Tibial artery (tissue), 4 donors: ENCODE measurements at regions not wholly inside any gene's neighbourhood (a gene's known extent, or its start where the extent isn't known, plus 50 kb on each side); places are given as distances from the start of the nearest gene placed in this dataset.

Experiments used
- DNase-seq, 2 donors: peaks; one replicate each; pipeline ENCODE4 v3.0.0-alpha.2; 2019
- H3K27ac ChIP-seq, 2 donors: fragments of 200-600 bp; sonication (generic) in 1 of 2; 1 replicate in 1 of 2; 2 replicates in 1 of 2; pipeline ENCODE4 v1.5.1; 2018 to 2019; ENCODE audit warnings: mild to moderate bottlenecking in 1 of 2
- H3K27me3 ChIP-seq, 2 donors: fragments of 200-600 bp; sonication (generic) in 1 of 2; one replicate each; pipeline versions ENCODE4 v1.5.1 to v1.6.0; 2016 to 2019
- H3K36me3 ChIP-seq, 3 donors: fragments of 200-600 bp; sonication (generic) in 2 of 3; one replicate each; pipeline ENCODE4 v1.5.1; 2016 to 2019; ENCODE audit warnings: mild to moderate bottlenecking in 2 of 3
- H3K4me1 ChIP-seq, 4 donors: fragments of 200-600 bp; sonication (generic) in 2 of 4; 1 replicate in 3 of 4; 2 replicates in 1 of 4; pipeline ENCODE4 v1.5.1; 2016 to 2019
- H3K4me3 ChIP-seq, 2 donors: fragments of 200-600 bp; sonication (generic) in 1 of 2; 1 replicate in 1 of 2; 2 replicates in 1 of 2; pipeline ENCODE4 v1.5.1; 2018 to 2019; ENCODE audit warnings: mild to moderate bottlenecking in 2 of 2
- H3K9me3 ChIP-seq, 3 donors: fragments of 200-600 bp; sonication (generic) in 1 of 3; one replicate each; pipeline ENCODE4 v1.5.1; 2016 to 2019
- CTCF ChIP-seq, 2 experiments: fragments of 200-600 bp in 1 of 2; fragments of 450-650 bp in 1 of 2; IDR thresholded peaks; one replicate each; pipeline ENCODE4 v1.5.1; 2017 to 2019; ENCODE audit warnings: antibody characterized with exemption in 2 of 2, mild to moderate bottlenecking in 1 of 2, moderate library complexity in 1 of 2
- intact Hi-C: fragments of 100-400 bp; cut with DNase I; formaldehyde crosslinking; loops from one replicate; pipeline ENCODE4 v1.15.0; 2023; ENCODE audit warnings: low total_unique reads

DNA sequence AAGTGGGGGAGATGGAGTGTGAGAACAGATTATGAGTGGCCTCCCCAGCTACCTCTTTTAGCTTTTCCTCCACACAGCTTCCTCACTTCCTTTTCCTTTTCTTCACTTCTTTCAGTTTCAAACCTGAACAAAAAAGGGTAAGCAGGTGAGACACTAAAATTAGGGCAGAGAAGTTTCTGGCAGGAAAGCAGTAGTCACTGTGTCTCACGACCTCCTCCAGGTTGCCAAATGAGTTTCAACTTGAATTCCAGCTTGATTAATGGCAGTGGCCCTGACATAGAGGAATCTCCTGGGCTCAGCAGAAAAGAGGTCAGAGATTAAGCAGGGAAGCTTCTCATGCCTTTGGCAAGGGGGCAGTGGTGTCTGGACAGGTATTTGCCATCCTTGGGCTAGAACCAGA, 63.7 kb upstream of the SPINK5 start:
- no peaks in the 10 kb centered on the region for H3K4me1 ChIP-seq
- no peak for TF ChIP-seq CTCF (IDR thresholded peaks at IDR 0.05)
- no peaks in the 10 kb centered on the region for H3K36me3 ChIP-seq
- H3K27ac ChIP-seq = no peak overlapping the region
- H3K27me3 ChIP-seq = no peaks in the 10 kb centered on the region
- no peak for DNase-seq
- H3K9me3 ChIP-seq = peaks cover 0 to 24% (median 22%) of the 10 kb centered on the region in 3 donors
- no peak overlapping the region for H3K4me3 ChIP-seq
- intact Hi-C loops = no loop called here

GRCh38 chr5:147998704-147999103, 65.1 kb upstream of the SPINK5 start:
- TF ChIP-seq CTCF (IDR thresholded peaks at IDR 0.05) = no peak
- DNase-seq = no peak
- intact Hi-C loops = loop anchor here (5.0 kb wide), 1 partner anchor 856 kb away; no protein-coding TSS in a partner anchor
- Histone ChIP-seq H3K4me3 (no peak overlapping the region), H3K27ac (no peak overlapping the region), H3K4me1 (no peaks in the 10 kb centered on the region), H3K36me3 (no peaks in the 10 kb centered on the region), H3K9me3 (peaks cover 0 to 24% (median 22%) of the 10 kb centered on the region in 3 donors), H3K27me3 (no peaks in the 10 kb centered on the region)

DNA sequence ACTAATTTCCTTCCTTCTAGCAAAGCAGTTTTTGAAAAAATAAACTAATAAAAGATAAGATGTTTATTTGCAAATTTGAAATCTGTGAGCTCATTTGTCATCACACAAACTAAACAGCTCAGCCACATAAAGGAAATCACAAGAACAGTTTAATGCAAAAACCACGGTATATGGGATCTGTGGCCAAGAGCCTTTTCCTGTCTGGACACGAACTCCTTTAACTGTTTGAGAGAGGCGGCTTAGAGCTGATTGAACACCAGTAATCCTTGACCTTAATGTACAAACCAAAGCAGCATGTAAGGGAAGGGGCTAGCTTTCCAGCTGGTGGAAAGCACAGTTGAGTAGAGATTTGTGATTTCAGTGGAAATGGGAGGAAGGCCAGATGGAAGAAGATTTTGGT, 66.3 kb upstream of the SPINK5 start:
- peaks cover 0 to 21% (median 21%) of the 10 kb centered on the region in 3 donors for H3K9me3 ChIP-seq
- no peak for DNase-seq
- intact Hi-C loops = loop anchor here (5.0 kb wide), 1 partner anchor 855 kb away; no protein-coding TSS in a partner anchor
- TF ChIP-seq CTCF (IDR thresholded peaks at IDR 0.05) = no peak
- H3K4me1 ChIP-seq = no peaks in the 10 kb centered on the region
- no peak overlapping the region for H3K4me3 ChIP-seq
- no peaks in the 10 kb centered on the region for H3K36me3 ChIP-seq
- H3K27ac ChIP-seq = no peak overlapping the region
- no peaks in the 10 kb centered on the region for H3K27me3 ChIP-seq

GRCh38 chr5:147996379-147996778, 67.4 kb upstream of the SPINK5 start:
- no peaks in the 10 kb centered on the region for H3K27me3 ChIP-seq
- no peaks in the 10 kb centered on the region for H3K4me1 ChIP-seq
- peaks cover 0 to 9% (median 9%) of the 10 kb centered on the region in 3 donors for H3K9me3 ChIP-seq
- intact Hi-C loops = loop anchor here (5.0 kb wide), 1 partner anchor 854 kb away; no protein-coding TSS in a partner anchor
- no peak for DNase-seq
- H3K36me3 ChIP-seq = no peaks in the 10 kb centered on the region
- TF ChIP-seq CTCF (IDR thresholded peaks at IDR 0.05) = no peak
- H3K4me3 ChIP-seq = no peak overlapping the region
- no peak overlapping the region for H3K27ac ChIP-seq

DNA sequence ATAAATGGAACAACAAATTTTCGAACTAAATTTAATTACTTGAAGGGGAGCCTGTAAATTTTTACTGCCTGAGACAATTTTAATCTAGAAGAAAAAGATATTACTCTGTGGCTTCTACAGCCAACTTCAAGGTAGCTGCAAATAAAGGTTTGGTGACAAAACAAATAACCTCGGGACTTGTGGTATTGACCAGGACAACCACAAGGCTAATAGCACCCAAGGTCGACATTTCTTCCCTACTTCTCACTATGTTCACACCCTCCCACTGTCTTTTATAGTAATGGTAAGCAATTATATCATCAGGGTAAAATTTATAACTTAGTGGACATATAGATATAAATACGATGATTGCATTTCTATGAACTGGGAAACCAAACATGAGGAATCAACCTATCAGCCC, 67.9 kb upstream of the SPINK5 start:
- Histone ChIP-seq H3K4me3 (no peak overlapping the region), H3K4me1 (no peaks in the 10 kb centered on the region), H3K27ac (no peak overlapping the region), H3K9me3 (peaks cover 0 to 4% (median 4%) of the 10 kb centered on the region in 3 donors), H3K36me3 (no peaks in the 10 kb centered on the region), H3K27me3 (no peaks in the 10 kb centered on the region)
- no peak for TF ChIP-seq CTCF (IDR thresholded peaks at IDR 0.05)
- intact Hi-C loops = loop anchor here (5.0 kb wide), 1 partner anchor 854 kb away; no protein-coding TSS in a partner anchor
- DNase-seq = no peak

GRCh38 chr5:147989994-147990393, 73.8 kb upstream of the SPINK5 start:
- no peaks in the 10 kb centered on the region for H3K27me3 ChIP-seq
- no peak overlapping the region for H3K27ac ChIP-seq
- no peak for TF ChIP-seq CTCF (IDR thresholded peaks at IDR 0.05)
- no peaks in the 10 kb centered on the region for H3K36me3 ChIP-seq
- no peak overlapping the region for H3K4me3 ChIP-seq
- no peaks in the 10 kb centered on the region for H3K9me3 ChIP-seq
- DNase-seq = no peak
- intact Hi-C loops = no loop called here
- no peaks in the 10 kb centered on the region for H3K4me1 ChIP-seq
